CD1c-positive myeloid dendritic cell (primary cell): ENCODE measurements at regions not wholly inside any gene's neighbourhood (a gene's known extent, or its start where the extent isn't known, plus 50 kb on each side); places are given as distances from the start of the nearest gene placed in this dataset.

Experiments
- DNase-seq: peaks from one replicate; pipeline ENCODE4 v3.0.0-alpha.2; 2016; ENCODE audit errors: extremely low spot score

- DNase-seq = no peak
Measured at GRCh38 chr16:86214326-86215232, 295.7 kb upstream of the FOXF1 start.

GRCh38 chr16:86215233-86215978 lies 294.9 kb upstream of the FOXF1 start:
- DNase-seq = no peak

GRCh38 chr16:86215979-86216585 lies 294.2 kb upstream of the FOXF1 start:
- DNase-seq = no peak

GRCh38 chr16:86216591-86216990 lies 293.7 kb upstream of the FOXF1 start:
- no peak for DNase-seq

GRCh38 chr16:86217001-86217890 lies 293.1 kb upstream of the FOXF1 start:
- DNase-seq = no peak

- no peak for DNase-seq
Measured at GRCh38 chr16:86217891-86218270, 292.4 kb upstream of the FOXF1 start.

GRCh38 chr16:86218479-86219170 lies 291.7 kb upstream of the FOXF1 start:
- no peak for DNase-seq

- no peak for DNase-seq
Measured at GRCh38 chr16:86219655-86220445, 290.5 kb upstream of the FOXF1 start.

- no peak for DNase-seq
Measured at GRCh38 chr16:86220561-86220960, 289.8 kb upstream of the FOXF1 start.

- DNase-seq = no peak
Measured at GRCh38 chr16:86221085-86221484, 289.2 kb upstream of the FOXF1 start.

- no peak for DNase-seq
Measured at GRCh38 chr16:86222547-86222946, 287.8 kb upstream of the FOXF1 start.

- no peak for DNase-seq
Measured at GRCh38 chr16:86222965-86223551, 287.3 kb upstream of the FOXF1 start.

- no peak for DNase-seq
Measured at GRCh38 chr16:86224126-86224525, 286.2 kb upstream of the FOXF1 start.

- DNase-seq = no peak
Measured at GRCh38 chr16:86224629-86225028, 285.7 kb upstream of the FOXF1 start.

- DNase-seq = no peak
Measured at GRCh38 chr16:86225905-86226371, 284.4 kb upstream of the FOXF1 start.

- no peak for DNase-seq
Measured at GRCh38 chr16:86227041-86227440, 283.3 kb upstream of the FOXF1 start.

- DNase-seq = no peak
Measured at GRCh38 chr16:86227801-86228200, 282.5 kb upstream of the FOXF1 start.

GRCh38 chr16:86228713-86229112 lies 281.6 kb upstream of the FOXF1 start:
- DNase-seq = no peak

GRCh38 chr16:86229283-86229682 lies 281.0 kb upstream of the FOXF1 start:
- no peak for DNase-seq
